IPS-NIHi7 (cell line): ENCODE measurements at regions not wholly inside any gene's neighbourhood (a gene's known extent, or its start where the extent isn't known, plus 50 kb on each side); places are given as distances from the start of the nearest gene placed in this dataset.

ENCODE experiments used
- DNase-seq: peaks from one replicate; pipeline ENCODE4 v3.0.0; 2012; ENCODE audit warnings: mixed read lengths; ENCODE audit errors: extremely low spot score

DNA sequence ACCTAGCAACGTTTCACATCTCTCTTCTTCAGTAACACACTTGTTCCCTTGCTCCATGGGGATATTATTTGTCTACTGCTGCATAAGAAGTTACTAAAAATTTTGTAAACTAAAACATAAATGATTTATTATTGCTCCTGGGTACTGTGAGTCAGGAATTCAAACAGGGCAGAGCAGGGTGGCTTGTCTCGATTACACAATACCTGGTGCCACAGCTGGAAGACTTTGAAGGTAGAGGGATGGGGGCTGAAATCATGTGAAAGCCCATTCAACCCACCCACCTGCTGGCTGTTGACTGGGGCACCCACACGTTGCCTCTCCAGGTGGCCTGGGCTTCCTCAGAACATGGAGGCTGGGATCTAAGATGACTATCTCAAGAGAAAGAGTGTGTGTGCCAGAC is 213.2 kb downstream of the ESM1 start:
- DNase-seq, result no peak

DNA sequence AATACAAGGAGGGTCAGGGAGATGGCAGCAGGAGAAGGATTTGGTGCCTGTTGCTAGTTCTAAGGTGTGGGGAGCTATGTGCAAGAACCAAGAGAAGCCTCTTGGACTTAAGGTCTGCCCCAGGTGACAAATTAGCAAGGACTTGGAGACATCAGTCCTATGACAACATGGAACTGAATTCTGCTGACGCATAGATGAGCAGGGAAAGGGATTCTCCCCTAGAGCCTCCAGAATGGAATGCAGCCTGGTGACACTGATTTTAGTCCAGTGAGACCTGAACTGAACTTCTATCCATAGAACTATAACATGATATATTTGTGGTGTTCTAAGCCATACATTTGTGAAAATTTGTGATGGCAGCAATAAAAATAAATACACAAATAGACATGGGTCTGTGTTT is 215.6 kb downstream of the ESM1 start:
- no peak for DNase-seq

DNA sequence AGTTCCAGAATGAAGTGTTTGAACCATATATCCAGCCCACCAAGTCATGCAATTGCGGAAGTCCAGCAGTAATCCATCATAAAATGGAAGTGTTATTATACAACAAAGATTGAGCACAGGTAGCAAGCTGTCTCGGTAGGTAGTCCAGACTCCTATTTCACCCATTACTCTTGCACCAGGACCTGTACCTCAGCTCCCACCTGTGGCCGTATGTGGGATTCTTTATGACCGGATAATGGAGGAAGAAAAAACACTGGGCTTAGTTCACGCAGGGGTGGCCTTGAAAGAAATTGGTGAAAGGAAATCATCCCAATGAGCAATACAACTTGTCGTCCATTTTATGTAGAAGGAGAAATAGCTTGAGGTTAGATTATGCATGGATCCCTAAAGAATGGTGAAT is 216.3 kb downstream of the ESM1 start:
- peak; percentile 38 for DNase-seq

DNA sequence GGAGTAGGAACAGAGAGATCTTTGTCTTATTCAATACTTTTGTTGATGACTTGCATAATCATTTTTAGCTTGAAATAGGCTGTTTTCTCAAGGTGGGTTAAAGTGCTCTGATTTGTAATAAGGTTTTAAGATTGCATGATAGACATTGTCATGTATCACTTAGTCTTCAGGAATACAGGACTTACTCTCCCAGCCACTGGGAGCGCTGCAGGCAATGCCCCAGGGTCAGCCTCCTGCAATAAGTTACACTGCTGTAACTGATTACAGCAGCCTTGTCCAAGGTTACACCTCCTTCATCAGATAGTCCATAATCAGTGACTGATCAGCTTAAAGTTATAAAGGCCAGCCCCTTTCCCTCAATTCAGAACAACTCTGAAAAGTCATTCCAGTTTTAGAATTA is 218.6 kb downstream of the ESM1 start:
- no peak for DNase-seq

DNA sequence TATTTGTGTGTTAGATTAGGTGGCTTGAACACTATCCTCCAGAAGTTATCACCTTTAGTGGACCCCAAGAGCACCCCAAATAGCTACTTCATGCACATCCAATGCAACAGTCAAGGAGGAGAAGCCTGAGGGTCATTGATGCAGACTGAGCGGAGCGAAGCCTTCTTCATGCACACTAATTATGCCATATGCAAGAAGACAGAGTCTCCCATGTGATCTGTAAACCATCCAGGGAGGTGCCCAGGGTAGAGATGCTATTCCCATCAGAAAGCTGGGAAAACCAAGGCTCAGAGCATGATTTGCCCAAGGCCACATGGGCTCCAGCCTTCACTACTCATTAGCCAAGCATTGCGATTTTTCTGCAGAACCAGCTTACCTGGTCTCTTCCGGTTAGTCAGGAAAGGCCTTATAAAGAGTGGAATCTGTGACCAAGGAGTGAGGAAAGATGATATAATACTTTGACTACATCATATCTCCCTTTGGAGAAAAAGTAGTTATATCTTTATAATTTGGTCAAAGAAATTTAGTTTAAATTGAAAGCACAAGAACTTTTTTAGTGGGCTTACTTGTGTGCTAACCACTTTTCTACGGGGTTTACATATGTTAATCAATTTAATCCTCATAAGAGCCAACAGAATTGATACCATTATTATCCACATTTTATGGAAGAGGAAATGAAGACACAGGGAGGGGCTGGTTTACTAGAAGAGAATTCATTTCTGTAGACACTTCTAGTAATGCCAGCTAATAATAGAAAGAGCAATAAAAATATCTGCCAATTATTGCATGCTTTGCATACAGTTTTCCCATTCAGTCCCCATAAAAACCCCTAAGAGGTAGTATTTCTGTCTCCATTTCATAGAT is 220.0 kb downstream of the ESM1 start:
- DNase-seq, result no peak

DNA sequence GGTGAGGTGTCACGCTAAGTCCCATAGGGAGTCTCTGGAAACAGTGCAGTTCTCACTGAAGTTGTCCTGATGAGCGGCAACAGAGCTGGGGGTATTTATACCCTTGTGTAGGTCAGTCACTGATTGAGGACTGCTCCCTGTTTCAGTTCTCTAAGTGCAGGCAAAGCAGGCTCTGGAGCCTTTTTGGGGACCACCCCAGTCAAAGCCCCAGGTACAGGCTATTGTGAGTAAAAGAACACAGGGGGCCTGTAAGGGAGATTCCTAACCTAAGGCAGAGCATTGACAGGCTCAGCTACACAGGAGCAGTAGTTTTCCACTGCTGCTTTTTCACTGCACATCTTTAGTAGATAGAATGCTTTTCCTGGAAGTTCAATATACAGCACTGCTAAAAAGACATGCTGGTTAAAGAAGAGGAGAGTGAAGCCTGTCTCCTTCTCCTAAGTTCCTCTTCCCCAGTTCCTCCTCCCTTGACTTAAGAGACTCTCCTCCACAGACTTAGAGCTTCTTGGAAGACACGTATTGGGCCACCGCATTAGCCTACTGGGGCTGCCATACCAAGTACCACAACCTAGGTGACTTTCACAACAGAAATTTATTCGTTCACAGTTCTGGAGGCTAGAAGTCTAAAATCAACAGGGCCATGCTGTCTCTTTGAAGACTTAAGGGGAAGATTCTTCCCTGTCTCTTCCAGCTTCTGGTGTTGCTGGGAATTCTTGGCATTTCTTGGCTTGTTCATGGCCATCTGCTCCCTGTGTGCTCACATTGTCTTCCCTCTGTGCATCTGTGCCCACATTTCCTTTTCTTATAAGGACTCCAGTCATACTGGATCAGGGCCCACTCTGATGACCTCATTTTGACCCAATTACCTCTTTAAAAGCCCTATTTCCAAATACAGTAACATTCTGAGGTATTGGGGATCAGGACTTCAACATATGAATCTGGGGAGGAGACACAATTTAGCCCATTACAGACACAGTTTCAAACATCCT is 221.0 kb downstream of the ESM1 start:
- DNase-seq, result no peak

DNA sequence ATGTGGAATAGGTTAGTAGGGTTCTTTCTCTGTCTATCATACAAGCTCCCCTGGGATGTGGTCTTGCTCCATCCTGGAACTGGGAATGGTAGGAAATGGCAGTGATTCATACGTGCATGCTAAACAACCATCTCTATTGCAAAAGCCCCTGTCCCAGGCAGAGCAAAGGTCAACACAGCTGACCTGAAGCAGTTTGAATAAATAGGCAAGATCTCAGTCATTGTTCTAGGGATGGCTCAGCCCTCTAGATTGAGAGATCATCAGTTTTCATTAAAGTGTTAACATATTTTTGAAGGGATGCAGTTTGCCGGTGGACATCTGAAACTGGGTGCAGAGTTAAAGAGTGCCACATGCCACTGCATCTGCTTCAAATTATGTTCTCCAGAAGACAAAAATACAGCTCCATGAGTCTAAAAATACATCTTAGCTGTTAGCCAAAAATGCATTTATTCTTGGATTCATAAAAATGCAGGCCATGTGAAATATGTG is 224.1 kb downstream of the ESM1 start:
- no peak for DNase-seq

DNA sequence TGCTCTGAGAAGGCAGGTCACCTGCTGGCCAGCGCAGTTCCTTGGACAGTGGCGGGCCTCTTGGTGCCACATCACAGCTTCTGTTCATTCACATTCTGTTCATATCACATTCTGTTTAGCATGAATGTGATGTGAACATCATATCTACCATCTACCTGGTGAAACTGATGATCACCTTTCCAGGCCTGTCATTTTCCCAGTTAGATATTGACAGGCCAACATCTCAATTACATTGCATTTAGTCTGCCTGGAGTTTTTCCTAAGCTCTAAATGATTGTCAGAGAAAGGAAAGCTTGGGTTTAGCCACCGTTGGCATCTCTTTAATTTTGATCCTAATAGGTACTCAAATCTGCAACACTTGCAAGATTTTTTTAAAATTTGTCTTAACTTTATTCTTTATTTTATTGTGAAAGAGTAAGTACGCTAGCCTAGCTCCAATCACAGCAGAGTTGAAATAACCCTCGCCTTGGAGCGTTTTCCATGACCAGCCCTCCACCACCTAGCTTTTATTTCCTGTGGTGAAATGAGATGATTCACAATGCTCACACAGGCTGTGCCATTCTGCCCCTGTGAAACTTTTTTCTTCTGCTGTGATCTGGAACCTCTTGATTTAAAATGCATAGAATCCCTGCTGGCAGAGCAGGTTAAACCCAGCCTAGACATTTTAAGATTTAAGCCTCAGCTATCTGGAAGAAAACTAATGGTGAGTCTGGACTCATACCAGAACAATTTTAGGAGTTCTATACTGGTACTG is 225.0 kb downstream of the ESM1 start:
- DNase-seq, result no peak

DNA sequence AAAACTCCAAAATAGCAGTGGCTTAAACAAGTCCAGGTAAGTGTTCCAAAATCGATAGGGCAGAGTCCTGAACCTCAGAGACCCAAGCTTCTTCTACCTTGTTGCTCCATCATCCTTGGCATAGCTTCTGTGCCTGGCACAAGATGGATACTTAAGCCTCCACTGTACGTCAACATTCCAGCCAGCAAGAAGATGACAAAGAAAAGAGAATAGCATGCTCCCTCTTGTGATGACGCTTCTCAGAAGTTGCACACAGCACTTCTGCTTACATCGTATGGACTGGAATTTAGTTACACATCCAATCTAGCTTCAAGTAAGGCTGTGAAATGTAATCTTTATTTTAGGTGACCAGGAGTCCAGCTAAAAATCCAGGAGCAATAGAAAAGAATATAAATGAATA is 227.4 kb downstream of the ESM1 start:
- no peak for DNase-seq

DNA sequence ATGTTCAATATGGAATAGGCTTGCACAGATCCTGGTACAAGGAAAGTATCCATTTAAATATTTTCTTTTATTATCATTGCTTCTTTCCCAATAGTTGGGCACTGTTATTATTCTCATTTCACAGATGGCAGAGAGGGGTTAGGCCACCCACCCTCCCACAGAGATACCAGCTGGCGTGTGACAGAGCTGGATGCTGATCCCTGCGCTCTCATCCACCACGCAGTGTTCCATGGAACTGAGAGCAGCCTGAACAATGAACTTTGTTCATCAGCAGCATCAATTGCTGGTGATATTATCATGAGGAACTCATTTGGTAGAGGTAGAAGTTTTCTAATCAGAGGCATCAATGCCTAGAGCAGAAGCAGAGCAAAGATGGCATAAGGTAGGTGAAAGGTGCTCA is 227.9 kb downstream of the ESM1 start:
- no peak for DNase-seq

DNA sequence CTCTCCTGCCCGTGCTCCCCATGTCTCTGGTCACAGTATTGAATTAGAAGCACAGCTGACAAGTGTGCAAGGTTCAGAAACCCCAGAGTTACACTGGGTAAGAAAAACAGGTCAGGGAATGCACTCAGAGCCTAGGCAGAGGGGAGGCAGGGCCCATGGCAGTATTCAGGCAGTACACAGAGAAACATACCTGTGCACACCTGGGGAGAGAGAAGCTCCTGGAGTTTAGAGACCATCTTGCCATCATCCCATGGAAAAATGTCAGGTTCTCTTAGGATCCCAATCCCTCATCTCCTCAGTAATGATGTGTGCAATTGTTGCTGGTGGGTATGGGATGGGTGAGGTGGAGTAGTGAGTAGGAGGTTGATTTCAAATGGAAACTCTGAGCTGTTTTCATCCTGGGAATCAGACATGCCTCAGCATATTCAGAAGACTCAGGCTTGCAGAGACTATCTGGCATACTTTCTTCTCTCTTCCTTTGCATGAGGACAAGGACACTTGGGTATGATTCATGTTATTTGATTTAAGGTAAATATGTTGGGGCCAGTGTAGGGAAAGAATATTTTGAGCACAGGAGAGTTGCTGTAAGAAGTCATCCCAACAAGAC is 228.5 kb downstream of the ESM1 start:
- no peak for DNase-seq

DNA sequence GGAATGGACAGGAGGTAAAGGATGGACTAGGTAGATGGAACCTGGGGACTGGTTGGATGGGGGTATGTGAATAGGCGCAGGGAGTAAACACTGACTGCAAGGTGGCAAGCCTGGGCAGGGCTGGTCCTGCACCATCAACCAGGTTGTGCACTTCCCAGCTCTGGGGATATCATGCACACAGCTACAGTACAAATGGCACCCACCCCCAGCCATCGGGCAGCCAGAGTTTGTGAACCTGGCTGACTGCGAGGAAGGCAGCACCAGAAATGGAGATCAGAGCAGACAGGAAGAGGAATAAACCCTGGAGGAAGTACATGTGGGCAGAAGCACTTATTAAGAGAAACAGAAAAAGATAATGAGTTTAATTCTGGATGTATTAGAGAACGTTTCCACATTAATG is 229.1 kb downstream of the ESM1 start:
- no peak for DNase-seq

DNA sequence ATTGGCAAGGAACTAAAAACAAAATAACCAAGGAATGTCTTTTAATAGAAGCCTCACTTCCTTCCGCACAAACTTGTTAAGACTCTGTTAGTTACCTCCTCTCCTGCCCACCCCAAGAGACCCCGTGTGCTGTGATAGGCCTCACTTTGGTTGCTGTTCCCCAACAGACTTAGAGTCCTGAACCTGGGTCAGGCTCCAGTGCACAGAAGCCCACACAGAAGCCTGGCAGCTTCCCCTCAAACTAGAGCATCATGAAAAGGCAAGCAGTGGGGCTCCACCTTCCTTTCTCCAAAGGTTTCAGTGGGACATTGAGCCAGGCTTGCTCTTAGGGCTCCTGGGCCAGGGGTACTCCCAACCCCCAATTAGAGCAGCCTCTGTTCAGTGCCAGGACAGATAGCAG is 230.5 kb downstream of the ESM1 start:
- DNase-seq, result no peak

DNA sequence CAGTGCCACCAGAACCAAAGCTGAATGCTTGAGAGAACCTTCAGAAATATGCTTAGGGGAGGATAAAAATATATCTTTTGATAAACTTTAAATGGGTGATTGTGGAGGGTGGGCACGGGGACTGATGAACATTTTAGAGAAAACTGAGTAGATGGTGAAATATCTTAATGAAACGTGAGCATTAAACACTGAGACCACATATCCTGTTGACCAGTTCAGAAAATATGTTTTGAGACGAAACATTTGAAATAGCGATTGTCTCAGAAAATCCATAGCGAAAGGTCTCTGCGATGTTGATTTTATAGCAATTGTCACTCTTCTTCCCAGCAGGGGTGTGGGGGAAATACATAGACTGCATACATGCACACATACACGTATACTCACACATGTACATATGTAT is 231.0 kb downstream of the ESM1 start:
- no peak for DNase-seq

DNA sequence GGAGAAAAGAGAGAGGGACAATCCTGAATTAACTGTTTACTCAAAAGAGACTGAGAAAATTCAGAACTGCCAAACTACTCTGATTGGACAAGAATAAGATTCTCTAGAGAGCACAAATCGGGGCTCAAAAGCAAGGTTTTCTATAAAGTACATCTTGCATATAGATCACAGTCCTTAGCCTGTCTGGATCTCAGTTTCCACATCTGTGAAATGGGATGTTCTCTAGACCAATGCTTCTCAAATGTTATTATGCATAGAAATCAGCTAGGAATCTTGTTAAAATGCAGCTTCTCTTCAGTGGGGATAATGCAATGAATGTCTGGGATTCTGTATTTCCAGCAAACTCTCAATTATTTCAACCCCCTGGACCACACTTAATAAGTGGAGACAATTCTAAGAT is 231.6 kb downstream of the ESM1 start:
- DNase-seq, result no peak

DNA sequence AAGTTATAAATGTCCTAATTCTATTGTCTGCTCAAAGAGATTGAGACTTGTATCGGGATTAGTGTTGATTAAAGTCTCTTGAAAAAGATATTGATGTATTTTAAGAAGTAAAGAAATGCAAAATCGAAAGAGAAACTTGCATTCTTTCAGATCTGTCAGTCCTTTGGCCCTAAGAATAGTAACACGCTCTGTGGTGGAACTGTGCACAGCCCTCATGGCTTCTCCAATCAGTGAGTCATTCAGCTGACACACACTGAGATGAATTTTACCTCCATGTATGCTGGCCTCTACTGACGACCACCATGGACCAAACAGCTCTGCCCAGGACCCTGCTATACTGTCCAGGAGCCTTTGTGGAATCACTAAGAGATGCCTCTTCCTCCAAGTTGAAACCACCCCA is 232.4 kb downstream of the ESM1 start:
- no peak for DNase-seq

DNA sequence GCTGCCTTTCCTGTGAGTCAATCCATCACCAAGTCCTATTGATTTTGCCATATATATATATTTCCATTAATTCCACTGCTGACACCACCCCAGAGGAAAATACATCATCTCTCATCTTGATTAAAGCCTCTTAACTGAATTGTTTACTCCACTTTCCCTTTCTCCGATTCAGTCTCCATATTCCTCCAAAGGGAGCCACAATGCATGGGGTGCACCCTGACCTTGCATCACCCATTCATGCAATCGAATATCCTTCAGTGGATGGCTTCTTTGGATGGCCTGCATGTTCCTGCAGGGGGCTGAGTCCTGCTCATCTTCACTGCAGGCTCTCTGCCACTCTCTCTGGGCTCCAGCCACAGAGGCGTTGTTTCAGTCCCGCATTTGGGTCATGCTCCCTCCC is 231.0 kb downstream of the SNX18 start:
- DNase-seq, result no peak

DNA sequence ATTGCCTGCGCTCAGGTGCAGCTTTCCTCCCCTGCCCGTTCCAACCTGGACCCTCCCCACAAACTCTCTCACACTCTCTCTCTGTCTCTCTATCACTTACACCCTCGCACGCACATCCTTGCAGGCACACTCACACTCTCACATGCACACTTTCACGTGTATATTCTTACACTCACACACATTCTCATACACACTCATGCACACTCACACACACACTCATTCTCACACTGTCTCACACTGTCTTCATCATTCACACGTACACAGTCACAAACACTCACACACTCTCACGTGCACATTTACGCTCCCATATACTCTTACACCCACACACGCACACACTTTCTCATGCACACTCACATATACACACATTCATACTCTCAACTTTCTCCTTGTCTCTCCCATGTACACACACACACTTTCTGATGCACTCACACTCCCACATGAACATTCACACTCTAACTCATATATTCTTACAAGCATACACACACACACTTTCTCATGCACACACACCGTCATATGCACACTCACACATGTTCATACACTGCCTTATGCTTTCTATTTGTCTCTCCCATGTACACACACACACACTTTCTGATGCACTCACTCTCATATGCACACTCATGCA is 229.3 kb downstream of the SNX18 start:
- DNase-seq, result no peak

DNA sequence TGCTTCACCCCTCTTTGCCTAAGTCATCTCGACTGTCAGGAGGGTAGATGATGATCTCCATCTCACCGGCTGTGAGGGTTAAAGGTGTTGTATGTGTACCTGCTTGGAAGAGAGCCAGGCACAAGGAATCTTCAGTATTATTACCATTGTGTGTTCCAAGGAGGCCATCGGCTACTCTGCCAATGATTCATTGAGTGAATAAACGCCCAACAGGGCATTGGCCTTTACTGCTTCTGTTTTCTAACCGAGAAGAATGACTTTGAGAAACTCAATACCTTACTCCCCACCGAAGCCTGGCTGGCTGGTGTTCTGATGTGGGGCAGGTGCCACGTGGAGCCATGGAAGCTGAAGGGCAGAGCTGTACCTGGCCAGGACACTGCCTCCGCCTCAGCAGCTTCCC is 228.8 kb downstream of the SNX18 start:
- no peak for DNase-seq

DNA sequence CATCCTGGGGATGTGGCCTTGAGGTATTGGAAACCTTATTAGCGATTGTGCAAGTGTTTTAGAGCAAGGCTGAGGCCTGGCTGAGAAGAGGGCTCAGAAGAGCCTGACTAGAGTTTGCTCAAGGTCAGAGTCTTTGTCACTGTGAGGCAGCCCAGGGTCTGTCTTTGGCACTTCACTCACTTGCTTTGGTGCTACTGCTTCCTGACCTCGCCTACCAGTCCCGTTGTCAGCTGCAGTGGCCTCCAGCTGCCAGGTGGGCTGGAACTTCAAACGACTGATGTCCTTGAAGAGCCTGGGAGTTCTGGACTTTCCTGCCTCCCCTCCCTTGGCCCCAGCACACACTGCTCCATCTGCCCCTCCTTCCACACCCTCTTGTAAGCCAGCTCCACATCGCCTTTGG is 228.0 kb downstream of the SNX18 start:
- no peak for DNase-seq
